ENCODE measurements at regions not wholly inside any gene's neighbourhood (a gene's known extent, or its start where the extent isn't known, plus 50 kb on each side); places are given as distances from the start of the nearest gene placed in this dataset.

GRCh38 chr21:28767523-28767922, 225.2 kb downstream of the LTN1 start:
- TF ChIP-seq, protein P1, sequence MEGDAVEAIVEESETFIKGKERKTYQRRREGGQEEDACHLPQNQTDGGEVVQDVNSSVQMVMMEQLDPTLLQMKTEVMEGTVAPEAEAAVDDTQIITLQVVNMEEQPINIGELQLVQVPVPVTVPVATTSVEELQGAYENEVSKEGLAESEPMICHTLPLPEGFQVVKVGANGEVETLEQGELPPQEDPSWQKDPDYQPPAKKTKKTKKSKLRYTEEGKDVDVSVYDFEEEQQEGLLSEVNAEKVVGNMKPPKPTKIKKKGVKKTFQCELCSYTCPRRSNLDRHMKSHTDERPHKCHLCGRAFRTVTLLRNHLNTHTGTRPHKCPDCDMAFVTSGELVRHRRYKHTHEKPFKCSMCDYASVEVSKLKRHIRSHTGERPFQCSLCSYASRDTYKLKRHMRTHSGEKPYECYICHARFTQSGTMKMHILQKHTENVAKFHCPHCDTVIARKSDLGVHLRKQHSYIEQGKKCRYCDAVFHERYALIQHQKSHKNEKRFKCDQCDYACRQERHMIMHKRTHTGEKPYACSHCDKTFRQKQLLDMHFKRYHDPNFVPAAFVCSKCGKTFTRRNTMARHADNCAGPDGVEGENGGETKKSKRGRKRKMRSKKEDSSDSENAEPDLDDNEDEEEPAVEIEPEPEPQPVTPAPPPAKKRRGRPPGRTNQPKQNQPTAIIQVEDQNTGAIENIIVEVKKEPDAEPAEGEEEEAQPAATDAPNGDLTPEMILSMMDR (IDR thresholded peaks at IDR 0.05; ENCODE audit: insufficient read depth, low read length, poor library complexity, severe bottlenecking): no peak
- no peak for TF ChIP-seq EZH2phosphoT487 (conservative IDR thresholded peaks at IDR 0.05; ENCODE audit: low read length)
